ACC112 (cell line): ENCODE measurements at regions not wholly inside any gene's neighbourhood (a gene's known extent, or its start where the extent isn't known, plus 50 kb on each side); places are given as distances from the start of the nearest gene placed in this dataset.
"Not testable (repeated sequence)": the region's sequence is repeated elsewhere in the genome, so short reads cannot be mapped to it uniquely, and the experiment has no call there.

Experiments
- H2AFZ ChIP-seq: fragments of 200-600 bp; sonication (generic); one replicate; pipeline ENCODE4 v1.6.0; 2017; ENCODE audit warnings: antibody characterized with exemption, low read length; ENCODE audit not compliant: unreplicated experiment
- H3K27ac ChIP-seq: fragments of 200-600 bp; sonication (generic); 2 replicates; pipeline ENCODE4 v1.5.1; 2014; ENCODE audit warnings: low read depth, mild to moderate bottlenecking, antibody characterized with exemption, low read length, moderate library complexity
- H3K27me3 ChIP-seq: fragments of 200-600 bp; sonication (generic); 2 replicates; pipeline ENCODE4 v1.6.1; 2014; ENCODE audit warnings: mild to moderate bottlenecking, antibody characterized with exemption, low read length, moderate library complexity, mixed read lengths; ENCODE audit not compliant: insufficient read depth
- H3K36me3 ChIP-seq: fragments of 200-600 bp; sonication (generic); 2 replicates; pipeline ENCODE4 v1.6.1; 2016; ENCODE audit warnings: mild to moderate bottlenecking, antibody characterized with exemption, low read length, moderate library complexity, mixed read lengths; ENCODE audit not compliant: insufficient read depth
- H3K4me1 ChIP-seq: fragments of 200-600 bp; sonication (generic); one replicate; pipeline ENCODE4 v1.6.1; 2016; ENCODE audit warnings: low read length, mixed read lengths; ENCODE audit not compliant: insufficient read depth, unreplicated experiment, control insufficient read depth
- H3K4me3 ChIP-seq: fragments of 200-600 bp; sonication (generic); 2 replicates; pipeline ENCODE4 v1.5.1; 2014; ENCODE audit warnings: mild to moderate bottlenecking, low read depth, low read length
- H3K79me2 ChIP-seq: fragments of 200-600 bp; sonication (generic); one replicate; pipeline ENCODE4 v1.6.0; 2016; ENCODE audit warnings: low read length; ENCODE audit not compliant: control insufficient read depth, unreplicated experiment, insufficient read depth

GRCh38 chr5:108560166-108560565, 178.3 kb upstream of the FBXL17 start:
- Histone ChIP-seq H2AFZ (no peak overlapping the region), H3K4me1 (no peaks in the 10 kb centered on the region), H3K27ac (no peak overlapping the region), H3K27me3 (peaks cover 2% of the 10 kb centered on the region), H3K4me3 (no peak overlapping the region), H3K36me3 (no peaks in the 10 kb centered on the region), H3K79me2 (no peaks in the 10 kb centered on the region)

DNA sequence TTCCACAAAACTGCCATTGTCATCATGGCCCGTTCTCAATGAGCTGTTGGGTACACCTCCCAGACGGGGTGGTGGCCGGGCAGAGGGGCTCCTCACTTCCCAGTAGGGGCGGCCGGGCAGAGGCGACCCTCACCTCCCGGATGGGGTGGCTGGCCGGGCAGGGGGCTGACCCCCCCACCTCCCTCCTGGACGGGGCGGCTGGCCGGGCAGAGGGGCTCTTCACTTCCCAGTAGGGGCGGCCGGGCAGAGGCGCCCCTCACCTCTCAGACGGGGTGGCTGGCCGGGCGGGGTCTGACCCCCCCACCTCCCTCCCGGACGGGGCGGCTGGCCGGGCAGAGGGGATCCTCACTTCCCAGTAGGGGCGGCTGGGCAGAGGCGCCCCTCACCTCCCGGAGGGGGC, 176.9 kb upstream of the FBXL17 start:
- H2AFZ ChIP-seq, H3K79me2 ChIP-seq, H3K4me1 ChIP-seq, H3K27ac ChIP-seq, H3K4me3 ChIP-seq, H3K27me3 ChIP-seq, H3K36me3 ChIP-seq: not testable (repeated sequence)

- H3K4me3 ChIP-seq, H2AFZ ChIP-seq, H3K4me1 ChIP-seq, H3K36me3 ChIP-seq, H3K27ac ChIP-seq, H3K27me3 ChIP-seq, H3K79me2 ChIP-seq: not testable (repeated sequence)
These were observed 176.2 kb upstream of the FBXL17 start for GRCh38 chr5:108558142-108558541.

- no peak overlapping the region for H3K27ac ChIP-seq
- H3K27me3 ChIP-seq: no peaks in the 10 kb centered on the region
- H3K79me2 ChIP-seq: no peaks in the 10 kb centered on the region
- no peak overlapping the region for H3K4me3 ChIP-seq
- H3K36me3 ChIP-seq: no peaks in the 10 kb centered on the region
- H3K4me1 ChIP-seq: no peaks in the 10 kb centered on the region
- no peak overlapping the region for H2AFZ ChIP-seq
These were observed 175.8 kb upstream of the FBXL17 start for GRCh38 chr5:108557686-108558085.

- no peaks in the 10 kb centered on the region for H3K27me3 ChIP-seq
- no peaks in the 10 kb centered on the region for H3K4me1 ChIP-seq
- no peaks in the 10 kb centered on the region for H3K36me3 ChIP-seq
- H3K79me2 ChIP-seq: no peaks in the 10 kb centered on the region
- no peak overlapping the region for H2AFZ ChIP-seq
- H3K4me3 ChIP-seq: no peak overlapping the region
- H3K27ac ChIP-seq: no peak overlapping the region
These were observed 174.7 kb upstream of the FBXL17 start for GRCh38 chr5:108556441-108557145.

DNA sequence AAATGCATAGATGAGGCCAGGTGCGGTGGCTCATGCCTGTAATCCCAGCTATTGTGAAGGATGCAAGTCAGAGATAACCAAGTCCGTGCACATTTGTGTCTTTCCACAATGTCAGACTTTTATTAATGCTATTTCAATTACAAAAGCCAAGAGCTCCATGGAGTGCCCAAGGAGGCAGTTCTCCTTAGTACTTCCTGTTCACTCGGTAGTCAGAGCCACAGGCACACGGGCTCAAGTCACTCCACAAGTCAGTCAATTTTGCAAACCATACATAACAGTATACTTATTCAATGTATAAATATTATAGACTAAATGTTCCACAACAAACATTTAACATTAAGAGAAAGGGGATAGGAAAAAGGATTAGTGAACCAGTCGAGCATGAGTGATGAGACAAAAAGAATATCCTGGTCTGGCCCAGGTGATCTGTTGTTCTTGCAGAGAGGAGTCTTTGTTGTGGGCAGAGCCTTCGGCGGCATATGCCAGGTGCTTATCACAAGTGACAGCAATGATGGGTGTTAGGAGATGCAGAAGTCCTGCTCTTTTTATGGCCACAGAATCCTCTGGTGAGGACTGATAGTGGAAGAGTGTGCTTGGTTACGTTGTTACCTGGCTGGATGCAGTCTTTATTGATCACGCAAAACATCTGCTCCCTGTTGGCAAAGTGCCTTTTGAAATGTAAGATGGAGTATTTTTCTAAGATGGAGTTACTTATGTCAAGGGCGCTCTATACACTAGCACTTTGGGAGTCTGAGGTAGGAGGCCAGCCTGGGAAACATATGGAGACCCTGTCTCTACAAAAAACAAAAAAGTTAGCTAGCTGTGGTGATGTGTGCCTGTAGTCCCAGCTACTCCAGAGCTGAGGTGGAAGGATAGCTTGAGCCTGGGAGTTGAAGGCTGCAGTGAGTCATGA, 167.0 kb upstream of the FBXL17 start:
- Histone ChIP-seq H2AFZ (no peak overlapping the region), H3K4me3 (no peak overlapping the region), H3K79me2 (no peaks in the 10 kb centered on the region), H3K36me3 (no peaks in the 10 kb centered on the region), H3K27ac (no peak overlapping the region), H3K4me1 (no peaks in the 10 kb centered on the region), H3K27me3 (0 out of 2 replicates have a peak, but pooled peaks cover 5% of the 10 kb centered on the region)

DNA sequence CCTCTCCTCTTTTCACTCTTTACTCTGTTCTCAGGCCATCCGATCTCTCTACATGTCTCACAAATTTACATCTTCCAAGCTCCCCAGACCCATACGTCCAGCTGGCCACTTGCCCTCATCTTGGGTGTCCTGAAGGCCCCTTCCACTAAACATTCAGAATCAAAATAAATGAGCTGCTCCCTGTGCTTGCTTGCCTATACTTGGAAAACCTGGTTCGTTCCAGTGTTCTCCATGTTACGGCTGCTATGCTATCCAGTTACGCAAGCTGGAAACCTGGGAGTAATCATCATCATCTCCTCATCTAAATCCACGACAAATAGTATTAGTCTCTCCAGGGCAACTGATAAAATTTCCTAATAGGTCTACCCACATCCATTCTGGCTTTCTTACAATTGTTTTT, 165.0 kb upstream of the FBXL17 start:
- no peak overlapping the region for H2AFZ ChIP-seq
- H3K27me3 ChIP-seq: 0 out of 2 replicates have a peak, but pooled peaks cover 5% of the 10 kb centered on the region
- no peaks in the 10 kb centered on the region for H3K79me2 ChIP-seq
- H3K4me3 ChIP-seq: no peak overlapping the region
- H3K27ac ChIP-seq: no peak overlapping the region
- no peaks in the 10 kb centered on the region for H3K36me3 ChIP-seq
- no peaks in the 10 kb centered on the region for H3K4me1 ChIP-seq

GRCh38 chr5:108545301-108545700, 163.4 kb upstream of the FBXL17 start:
- H2AFZ ChIP-seq: no peak overlapping the region
- no peak overlapping the region for H3K27ac ChIP-seq
- H3K4me1 ChIP-seq: no peaks in the 10 kb centered on the region
- no peaks in the 10 kb centered on the region for H3K36me3 ChIP-seq
- 0 out of 2 replicates have a peak, but pooled peaks cover 5% of the 10 kb centered on the region for H3K27me3 ChIP-seq
- H3K79me2 ChIP-seq: no peaks in the 10 kb centered on the region
- H3K4me3 ChIP-seq: no peak overlapping the region

DNA sequence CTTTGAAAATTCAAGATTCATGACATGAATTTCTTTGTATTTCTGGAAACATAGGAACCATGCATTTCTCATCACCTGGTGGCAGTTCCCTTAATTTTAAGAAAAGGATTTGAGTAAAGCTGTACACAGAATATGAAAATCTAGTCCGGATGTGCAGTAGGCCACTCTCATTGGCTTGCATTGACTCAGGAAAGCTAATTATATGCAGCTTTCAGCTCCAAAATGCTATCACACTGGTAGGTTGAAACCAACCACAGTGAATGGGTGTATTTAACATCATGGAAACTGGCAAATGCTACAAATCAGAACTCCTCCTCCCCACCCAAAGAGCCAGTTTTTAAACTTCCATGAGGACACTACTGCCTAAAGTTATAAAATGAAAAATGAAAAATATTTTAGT, 161.6 kb upstream of the FBXL17 start:
- Histone ChIP-seq H3K27me3 (peaks cover 15% of the 10 kb centered on the region), H3K4me1 (no peaks in the 10 kb centered on the region), H3K36me3 (no peaks in the 10 kb centered on the region), H3K27ac (no peak overlapping the region), H3K79me2 (no peaks in the 10 kb centered on the region), H2AFZ (no peak overlapping the region), H3K4me3 (no peak overlapping the region)

- no peak overlapping the region for H2AFZ ChIP-seq
- H3K27ac ChIP-seq: no peak overlapping the region
- no peaks in the 10 kb centered on the region for H3K79me2 ChIP-seq
- H3K36me3 ChIP-seq: no peaks in the 10 kb centered on the region
- H3K4me3 ChIP-seq: no peak overlapping the region
- H3K4me1 ChIP-seq: no peaks in the 10 kb centered on the region
- H3K27me3 ChIP-seq: peaks cover 20% of the 10 kb centered on the region
These were observed 159.9 kb upstream of the FBXL17 start for GRCh38 chr5:108541836-108542235.

DNA sequence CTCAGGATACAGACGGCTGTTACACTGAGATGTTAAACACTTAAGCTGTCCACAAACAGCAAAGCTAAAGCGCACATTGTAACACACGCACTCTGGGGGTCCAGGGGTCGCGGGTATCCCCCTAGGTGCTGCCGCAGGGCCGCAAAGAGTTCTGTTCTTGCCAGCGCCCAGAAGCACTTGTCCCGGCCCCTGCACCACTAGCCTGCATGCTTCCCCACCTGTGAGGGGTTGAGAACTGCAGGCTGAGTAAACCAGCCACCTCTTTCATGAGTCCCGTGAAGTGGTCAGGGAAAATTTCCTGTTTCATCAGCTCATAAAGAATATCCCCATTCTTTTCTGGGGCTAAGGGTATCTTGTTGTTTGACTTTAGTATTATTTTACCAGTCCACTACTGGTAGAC, 154.4 kb upstream of the FBXL17 start:
- Histone ChIP-seq H3K79me2 (no peaks in the 10 kb centered on the region), H3K4me3 (no peak overlapping the region), H3K27ac (no peak overlapping the region), H3K36me3 (no peaks in the 10 kb centered on the region), H3K4me1 (no peaks in the 10 kb centered on the region), H2AFZ (no peak overlapping the region), H3K27me3 (peaks cover 38% of the 10 kb centered on the region)
